Fibroblast of peridontal ligament (primary cell): ENCODE measurements at regions not wholly inside any gene's neighbourhood (a gene's known extent, or its start where the extent isn't known, plus 50 kb on each side); places are given as distances from the start of the nearest gene placed in this dataset.

ENCODE experiments used
- DNase-seq: peaks from one replicate; pipeline ENCODE4 v3.0.0-alpha.2; 2010; ENCODE audit errors: extremely low read depth

DNA sequence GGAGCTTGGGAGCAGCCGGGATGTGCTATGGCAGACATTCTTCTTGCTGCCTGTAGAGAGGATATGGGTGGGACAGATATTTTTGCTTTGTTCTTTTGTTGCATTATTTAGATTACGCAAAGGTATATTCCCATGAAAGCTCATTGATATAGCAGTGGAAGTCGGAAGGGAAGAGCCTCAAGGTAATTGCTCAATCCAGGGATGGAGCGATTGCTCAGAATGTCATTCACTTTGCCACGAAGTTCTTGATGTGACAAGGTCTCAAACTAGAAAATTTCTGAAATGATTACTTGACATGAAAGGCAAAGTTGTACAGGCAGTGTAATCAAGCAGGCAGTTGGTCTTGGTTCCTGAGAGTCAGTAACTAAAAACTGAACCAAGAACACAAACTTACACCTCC lies 615.6 kb upstream of the CDH4 start:
- no peak for DNase-seq

- no peak for DNase-seq
Observed at GRCh38 chr20:60637801-60638200, 614.3 kb upstream of the CDH4 start.

DNA sequence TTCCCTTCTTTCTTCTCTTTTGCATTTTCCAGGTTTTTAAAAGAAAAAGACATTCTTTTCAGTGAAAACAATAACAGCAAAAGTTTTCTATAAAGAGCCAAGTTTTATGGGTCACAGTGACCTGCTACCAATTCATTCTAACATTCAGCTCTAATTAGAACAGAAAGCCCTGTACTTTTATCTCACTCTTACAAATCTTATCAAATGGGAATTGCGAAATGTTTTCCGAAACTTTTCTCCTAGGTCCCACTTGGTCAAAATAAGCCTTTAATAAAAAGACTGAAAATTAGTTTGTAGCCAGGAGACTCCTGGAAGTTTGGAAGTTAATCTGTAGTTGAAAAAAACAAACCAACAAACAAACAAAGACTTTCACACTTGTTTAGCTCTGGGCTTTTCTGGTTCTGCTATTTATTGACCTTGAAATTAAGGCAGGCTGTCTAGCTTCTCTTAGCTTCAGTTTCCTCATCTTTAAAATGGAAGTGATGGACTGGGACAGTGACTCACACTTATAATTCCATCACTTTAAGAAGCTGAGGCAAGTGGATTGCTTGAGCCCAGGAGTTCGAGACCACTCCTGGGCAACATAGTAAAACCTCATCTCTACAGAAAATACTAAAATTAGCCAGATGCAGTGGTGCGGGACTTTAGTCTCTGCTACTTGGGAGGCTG lies 613.5 kb upstream of the CDH4 start:
- DNase-seq, result no peak

- no peak for DNase-seq
Observed at GRCh38 chr20:60641879-60642447, 610.1 kb upstream of the CDH4 start.

DNA sequence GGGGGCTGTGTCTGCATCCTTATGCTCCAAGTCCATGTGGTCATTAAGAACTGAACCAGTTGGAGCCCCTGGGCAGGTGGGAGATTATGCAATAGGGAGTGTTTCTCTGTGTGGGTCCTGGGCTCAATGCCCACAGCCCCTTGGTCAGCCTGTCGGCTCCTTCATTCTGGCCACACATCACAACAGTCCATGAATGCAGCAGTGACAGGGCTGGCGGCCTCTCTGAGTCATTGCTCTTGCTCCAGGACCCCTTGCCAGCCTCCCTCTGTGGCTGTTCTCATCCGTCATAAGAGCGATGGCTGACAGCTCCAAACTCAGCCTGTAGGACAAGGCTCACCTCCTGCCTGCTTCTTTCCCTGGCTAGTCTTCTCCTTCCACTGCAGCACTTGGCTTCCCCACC lies 609.5 kb upstream of the CDH4 start:
- DNase-seq, result no peak

GRCh38 chr20:60648556-60648955 lies 603.5 kb upstream of the CDH4 start:
- DNase-seq, result no peak

GRCh38 chr20:60649541-60649940 lies 602.5 kb upstream of the CDH4 start:
- no peak for DNase-seq

DNA sequence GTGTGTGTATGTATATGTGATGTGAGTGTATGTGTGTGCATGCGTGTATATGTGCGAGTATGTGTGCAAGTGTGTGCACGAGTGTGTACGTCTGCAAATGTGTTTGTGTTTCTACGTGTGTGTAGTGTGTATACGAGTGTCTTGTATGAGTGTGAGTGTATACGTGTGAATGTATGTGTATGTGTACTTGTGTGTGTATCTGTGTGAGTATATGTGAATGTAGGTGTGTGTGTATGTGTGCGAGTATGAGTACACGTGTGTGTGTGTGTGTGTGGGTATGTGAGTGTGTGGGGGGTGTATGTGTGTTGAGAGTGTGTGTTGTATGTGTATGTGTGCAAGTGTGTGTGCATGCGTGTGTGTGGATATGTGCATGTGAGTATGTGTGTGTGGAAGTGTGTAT lies 602.0 kb upstream of the CDH4 start:
- DNase-seq, result no peak

DNA sequence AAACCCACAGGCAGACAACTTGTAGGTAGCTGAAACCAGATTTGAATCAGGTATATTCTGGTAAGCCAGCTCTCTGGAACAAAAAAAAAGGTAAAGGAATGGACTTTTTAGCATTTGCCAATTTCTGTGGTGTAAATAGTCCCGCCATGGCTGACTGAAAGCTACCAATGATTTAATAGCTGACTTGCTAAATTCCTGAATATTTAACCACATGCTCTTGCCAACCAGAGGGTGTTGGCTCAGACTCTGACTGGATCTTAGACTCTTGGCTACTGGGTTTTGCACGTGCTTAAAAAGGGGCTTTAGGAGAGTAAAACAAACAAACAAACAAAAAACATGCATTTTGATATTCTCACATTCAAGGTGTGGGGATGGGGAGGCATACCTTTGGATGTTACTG lies 600.0 kb upstream of the CDH4 start:
- DNase-seq, result no peak

GRCh38 chr20:60652615-60653014 lies 599.4 kb upstream of the CDH4 start:
- DNase-seq, result no peak

GRCh38 chr20:60653111-60653845 lies 598.8 kb upstream of the CDH4 start:
- DNase-seq, result no peak

DNA sequence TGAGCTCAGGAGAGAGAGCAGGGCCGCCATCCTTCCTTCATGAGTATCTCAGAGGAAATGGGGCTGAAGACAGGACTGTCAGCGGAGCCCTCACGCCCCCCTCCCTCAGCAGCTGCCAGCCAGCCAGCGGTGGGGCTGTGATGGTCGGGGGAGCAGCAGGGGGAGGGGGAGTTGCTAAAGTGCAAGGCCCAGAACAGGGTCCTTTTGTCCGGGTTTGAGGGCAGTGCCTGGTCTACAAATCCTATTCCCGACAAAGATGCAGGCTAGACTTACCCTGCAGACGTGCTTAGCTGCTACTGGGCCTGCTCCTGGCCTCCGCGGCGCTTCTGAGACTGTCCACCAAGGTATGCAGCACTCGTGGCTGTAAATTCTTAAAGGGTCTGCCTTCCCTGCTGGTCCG lies 593.4 kb upstream of the CDH4 start:
- no peak for DNase-seq

DNA sequence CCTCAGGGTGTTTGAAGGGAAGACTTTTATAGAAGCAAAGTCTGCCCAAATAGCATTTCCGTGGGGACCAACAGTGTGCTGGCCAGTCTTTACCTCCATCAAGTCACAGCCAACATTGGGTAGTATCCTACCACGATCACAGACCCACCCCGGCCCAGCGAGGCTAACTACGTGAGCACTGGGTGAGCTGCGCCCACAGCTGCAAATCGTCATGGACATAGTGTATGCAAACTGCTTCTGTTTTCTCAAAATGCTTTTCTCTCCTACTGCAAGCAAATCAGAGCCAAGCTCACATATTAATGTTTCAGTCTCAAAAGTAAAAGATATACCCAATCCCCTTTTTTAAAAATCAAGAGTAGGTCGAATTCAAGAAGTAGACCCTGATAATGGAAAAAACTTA lies 592.8 kb upstream of the CDH4 start:
- no peak for DNase-seq

- DNase-seq, result no peak
Observed at GRCh38 chr20:60662307-60662706, 589.8 kb upstream of the CDH4 start.

- DNase-seq, result no peak
Observed at GRCh38 chr20:60664106-60664505, 588.0 kb upstream of the CDH4 start.

DNA sequence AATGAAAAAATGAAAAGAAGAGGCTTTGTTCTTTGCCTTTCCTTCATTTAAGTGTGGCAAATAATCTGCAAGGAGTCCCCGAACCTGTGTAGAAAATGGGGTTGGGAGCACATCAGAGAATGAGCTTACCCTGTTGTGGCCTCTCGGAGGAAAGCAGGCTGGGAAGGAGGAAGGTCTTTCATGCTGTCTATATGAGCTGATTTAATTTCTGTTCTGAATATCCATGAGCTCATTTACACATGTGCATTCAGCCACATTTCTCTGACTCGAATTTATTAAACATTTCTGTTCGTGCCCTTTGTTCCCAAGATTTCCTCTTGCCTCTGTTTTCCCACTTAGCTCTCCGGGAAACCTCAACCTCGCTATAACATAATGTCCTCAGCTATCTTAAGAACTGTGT lies 584.4 kb upstream of the CDH4 start:
- no peak for DNase-seq

GRCh38 chr20:60669211-60669610 lies 582.9 kb upstream of the CDH4 start:
- no peak for DNase-seq

GRCh38 chr20:60676011-60676410 lies 576.0 kb upstream of the CDH4 start:
- DNase-seq, result no peak

- DNase-seq, result no peak
Observed at GRCh38 chr20:60677819-60678218, 574.2 kb upstream of the CDH4 start.

- no peak for DNase-seq
Observed at GRCh38 chr20:60680554-60680953, 571.5 kb upstream of the CDH4 start.

DNA sequence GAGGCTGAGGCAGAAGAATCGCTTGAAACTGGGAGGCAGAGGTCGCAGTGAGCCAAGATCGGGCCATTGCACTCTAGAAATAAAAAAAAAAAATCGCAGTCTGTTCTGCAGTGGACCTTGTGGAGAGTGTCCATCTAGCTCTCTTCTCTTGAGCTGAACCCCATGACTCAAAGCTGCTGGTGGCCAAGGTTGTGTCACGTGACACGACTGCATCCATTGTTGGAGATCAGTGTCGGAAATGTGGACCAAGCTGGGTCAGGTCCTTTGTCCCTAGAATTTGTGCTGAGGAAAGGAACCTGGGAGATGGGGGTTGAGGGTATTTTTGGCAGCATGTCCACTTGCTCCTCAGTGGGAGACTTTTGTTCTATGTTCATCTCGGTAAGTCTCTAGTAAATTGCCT lies 564.8 kb upstream of the CDH4 start:
- DNase-seq, result no peak

- no peak for DNase-seq
Observed at GRCh38 chr20:60690771-60691170, 561.3 kb upstream of the CDH4 start.

GRCh38 chr20:60691966-60692615 lies 560.0 kb upstream of the CDH4 start:
- no peak for DNase-seq
